Superior temporal gyrus (tissue), 1 donor: ENCODE measurements at regions not wholly inside any gene's neighbourhood (a gene's known extent, or its start where the extent isn't known, plus 50 kb on each side); places are given as distances from the start of the nearest gene placed in this dataset.

Source experiments
- DNase-seq: peaks from one replicate; pipeline ENCODE4 v3.0.0-alpha.2; 2016; ENCODE audit errors: extremely low spot score

DNA sequence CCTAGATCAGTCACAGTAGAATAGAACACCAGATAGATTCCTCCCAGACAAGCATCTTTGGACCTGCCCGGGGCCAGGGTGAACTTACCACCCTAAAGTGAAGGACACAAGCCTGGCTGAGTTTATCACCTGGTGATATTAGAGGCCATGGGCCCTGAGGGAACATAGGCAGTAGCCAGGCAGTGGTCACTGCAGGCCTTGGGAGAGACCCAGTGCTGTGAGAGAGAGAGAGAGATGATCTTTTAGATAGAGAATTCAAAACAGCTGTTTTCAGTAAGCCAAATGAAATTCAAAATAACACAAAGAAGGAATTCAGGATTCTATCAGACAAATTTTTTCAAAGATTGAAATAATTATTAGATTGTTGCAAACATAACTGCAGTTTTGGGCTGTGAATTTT lies 1679.9 kb downstream of the EFNB2 start:
- no peak for DNase-seq

DNA sequence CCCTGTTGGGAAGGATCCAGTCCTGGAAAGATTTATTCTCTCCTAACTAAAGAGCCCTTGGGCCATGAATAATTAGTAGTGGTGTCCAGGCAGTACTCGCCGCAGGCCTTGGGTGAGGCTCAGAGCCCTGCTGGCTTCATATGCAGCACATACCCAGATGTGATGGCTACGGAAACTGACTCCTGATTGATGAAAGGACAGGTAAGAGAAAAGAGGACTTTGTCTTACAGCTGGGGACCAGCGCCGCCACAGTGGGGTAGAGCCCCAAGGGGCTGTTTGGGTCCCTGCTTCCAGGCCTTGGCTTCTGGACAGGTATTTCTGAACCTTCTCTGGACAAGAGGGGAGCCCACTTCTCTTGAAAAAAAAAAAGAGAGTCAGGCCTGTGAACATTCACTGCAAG lies 1680.8 kb downstream of the EFNB2 start:
- no peak for DNase-seq

DNA sequence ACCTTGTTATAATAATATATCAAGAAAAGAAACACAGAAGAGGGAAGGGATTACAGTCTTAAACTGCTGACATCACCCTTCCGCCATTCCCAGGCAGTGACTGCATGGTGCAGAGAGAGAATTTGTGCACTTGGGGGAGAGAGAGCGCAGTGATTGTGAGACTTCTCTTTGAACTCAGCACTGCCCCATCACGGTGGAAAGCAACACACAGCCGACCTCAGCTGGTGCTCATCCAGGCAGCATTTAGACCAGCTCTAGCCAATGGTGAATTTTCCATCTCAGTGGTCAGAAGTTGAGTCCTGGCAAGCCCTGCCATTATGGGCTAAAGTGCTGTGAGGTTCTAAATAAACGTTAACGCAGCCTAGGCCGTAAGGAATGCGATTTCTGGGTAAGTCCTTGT lies 1681.5 kb downstream of the EFNB2 start:
- no peak for DNase-seq

DNA sequence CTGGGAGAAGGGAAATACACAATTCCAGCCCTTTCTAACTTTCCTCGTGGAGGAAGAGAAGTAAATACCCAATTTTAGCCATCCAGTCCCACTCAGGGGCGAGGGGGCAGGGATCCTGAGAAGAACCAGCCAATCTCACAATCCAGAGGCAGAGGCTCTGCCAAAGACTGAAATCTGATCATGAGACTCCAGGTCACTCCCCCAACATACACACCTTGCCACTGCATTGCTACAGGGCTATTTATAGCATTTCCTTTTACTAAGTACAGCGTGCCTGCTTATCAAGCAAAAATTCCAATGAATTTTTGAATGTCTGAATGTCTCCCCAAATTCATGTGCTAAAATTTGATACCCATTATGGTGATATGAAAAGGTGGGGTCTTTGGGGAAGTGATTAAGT lies 1687.5 kb downstream of the EFNB2 start:
- no peak for DNase-seq

DNA sequence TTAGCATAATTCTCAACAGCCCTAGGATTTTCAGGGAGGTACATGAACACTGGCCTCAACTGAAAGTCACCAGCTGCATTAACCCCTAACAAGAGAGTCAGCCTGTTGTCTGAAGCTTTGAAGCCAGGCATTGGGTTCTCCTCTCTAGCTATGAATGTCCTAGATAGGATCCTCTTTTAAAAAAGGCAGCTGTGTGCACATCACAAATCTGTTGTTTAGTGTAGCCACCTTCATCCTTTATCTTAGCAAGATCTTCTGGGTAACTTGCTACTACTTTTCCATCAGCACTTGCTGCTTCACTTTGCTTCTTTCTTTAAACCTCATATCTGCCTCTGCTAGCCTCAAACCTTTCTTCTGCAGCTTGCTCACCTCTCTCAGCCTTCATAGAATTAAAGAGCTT lies 1692.1 kb downstream of the EFNB2 start:
- no peak for DNase-seq

DNA sequence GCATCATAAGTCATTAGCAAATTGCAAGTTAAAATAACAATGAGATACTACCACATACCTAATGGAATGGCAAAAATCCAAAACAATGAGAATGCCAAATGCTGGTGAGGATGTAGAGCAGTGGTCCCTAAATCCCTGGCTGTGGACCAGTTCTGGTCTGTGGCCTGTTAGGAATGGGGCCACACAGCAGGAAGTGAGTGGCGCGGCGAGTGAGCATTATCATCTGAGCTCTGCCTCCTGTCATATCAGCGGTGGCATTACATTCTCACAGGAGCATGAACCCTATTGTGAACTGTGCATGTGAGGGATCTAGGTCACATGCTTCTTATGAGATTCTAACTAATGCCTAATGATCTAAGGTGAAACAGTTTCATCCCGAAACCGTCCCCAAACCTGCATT lies 1694.4 kb downstream of the EFNB2 start:
- DNase-seq, result no peak

DNA sequence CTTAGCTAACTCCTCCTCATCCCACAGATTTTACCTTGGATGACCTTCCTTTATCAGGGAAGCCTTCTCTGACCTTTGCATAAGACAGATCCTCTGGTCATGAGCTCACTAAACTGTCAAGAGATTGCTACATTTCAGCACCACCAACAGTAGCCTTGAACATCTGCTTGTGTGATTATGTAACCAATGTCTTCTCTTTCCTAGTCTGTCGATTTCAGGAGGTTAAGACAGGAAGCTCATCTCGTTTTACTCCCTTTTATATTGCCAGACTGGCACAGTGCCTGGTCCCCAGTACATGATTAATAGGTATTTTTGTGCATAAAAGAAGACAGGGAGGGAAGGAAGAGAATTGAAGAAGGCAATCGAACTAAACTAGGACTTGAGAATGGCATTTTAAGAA lies 1697.7 kb downstream of the EFNB2 start:
- no peak for DNase-seq

DNA sequence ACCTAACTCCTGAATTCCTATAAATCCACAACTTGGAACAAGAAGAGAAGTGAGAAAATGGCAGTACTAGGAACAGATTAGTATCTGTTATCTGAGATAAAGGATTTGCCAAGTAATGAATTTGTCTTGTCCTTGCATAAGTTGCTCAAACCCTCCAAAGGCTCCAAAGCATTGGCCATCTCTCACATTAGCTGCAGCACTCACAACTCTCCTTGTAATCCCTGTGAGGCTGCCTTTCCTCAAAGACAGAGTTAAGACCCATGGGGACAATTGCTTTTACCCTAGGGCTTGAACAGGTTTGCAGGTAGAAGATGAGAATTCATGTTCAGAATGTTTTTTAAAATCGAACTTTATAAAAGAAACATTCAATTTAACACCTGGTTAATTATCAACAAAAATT lies 1702.2 kb downstream of the EFNB2 start:
- no peak for DNase-seq

DNA sequence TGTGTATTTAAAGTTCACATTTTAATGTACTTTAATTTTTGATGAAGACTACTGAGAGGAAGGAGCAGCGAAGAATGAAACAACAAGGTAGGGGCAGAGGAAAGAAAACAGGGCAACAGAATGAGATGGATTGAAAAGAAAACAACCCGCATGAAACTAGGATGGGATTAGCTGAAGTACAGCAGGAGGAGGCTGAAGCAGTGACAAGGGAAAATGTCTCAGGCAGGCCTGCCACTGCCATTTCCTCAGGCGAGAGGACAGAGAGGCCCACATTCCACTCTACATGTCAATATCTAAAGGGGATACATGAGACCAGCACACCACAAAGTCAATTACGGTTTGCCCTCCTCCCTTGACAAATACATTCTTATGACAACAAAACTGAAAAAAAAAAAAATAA lies 1703.2 kb downstream of the EFNB2 start:
- DNase-seq, result no peak

DNA sequence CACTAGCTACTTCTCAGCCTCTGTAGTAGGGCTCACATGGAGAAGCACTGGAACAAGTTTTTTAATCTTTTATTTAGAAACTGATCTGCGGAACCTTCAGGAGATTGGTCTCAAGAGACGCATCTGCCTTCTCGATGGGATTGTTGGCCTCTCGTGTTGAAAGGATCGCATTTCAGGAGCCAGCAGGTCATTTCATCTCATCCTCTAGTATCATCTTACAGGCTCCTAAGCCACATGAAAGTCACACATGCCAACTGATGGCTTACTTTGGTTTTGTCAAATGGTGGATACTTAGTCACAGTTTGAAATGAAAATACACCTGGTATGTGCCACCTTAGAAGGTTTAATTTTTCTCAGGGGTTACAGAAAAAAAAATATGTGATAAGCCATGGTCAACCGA lies 1703.6 kb downstream of the EFNB2 start:
- no peak for DNase-seq

DNA sequence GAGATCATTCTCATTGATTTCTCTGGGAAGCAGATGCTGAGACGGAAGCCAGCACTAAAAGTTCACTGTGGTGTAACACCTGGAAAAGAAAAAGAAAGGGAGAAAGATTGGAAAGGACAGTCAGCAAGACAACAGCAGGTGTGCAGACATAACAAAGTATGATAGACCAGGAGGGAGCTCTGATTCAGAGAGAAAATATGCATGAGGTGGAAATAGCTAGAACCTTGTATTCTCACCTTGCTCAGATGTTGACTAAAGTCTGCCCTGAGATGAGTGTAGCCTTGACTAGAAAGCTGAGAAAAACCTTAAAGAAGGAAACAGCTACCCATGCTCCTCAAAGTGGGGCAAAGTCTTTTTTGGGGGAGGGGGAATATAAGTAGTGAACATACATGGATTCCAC lies 1711.8 kb downstream of the EFNB2 start:
- DNase-seq, result no peak

DNA sequence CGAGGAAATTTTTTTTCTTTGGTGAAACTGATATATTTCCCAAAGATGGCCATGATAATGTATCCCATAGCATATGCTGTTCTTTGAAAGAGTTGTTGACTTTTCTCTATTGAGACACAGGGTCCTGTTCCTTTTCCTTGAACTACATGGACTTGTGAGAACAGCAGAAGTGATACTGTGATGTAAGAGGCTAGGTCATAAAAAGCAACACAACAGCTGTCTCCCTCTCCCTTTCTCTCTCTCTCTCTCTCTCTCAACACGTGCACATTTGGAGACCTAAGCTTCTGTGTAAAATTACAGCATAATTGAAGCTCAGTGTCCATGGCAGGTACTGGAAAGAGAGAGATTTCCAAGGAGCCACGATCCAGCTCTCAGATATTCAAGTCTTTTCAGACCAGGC lies 1712.4 kb downstream of the EFNB2 start:
- no peak for DNase-seq

DNA sequence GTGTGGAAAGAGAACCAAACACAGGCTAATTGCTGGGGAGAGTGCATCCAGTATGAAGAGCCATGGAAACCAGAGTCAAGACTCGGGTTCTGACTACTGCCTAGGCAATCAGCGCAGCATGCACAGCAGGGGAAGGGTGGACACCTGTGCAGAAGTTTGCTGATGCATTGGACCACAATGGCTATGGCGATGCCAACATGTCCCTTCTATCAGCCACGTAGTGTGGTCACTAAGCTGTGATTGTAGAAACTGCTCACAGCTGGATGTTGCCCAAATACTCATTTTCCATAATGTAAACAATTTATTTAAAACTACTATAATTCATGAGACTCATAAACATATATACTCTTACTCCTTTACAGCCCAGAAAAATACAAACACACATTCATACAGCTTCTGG lies 1718.2 kb downstream of the EFNB2 start:
- DNase-seq, result no peak

DNA sequence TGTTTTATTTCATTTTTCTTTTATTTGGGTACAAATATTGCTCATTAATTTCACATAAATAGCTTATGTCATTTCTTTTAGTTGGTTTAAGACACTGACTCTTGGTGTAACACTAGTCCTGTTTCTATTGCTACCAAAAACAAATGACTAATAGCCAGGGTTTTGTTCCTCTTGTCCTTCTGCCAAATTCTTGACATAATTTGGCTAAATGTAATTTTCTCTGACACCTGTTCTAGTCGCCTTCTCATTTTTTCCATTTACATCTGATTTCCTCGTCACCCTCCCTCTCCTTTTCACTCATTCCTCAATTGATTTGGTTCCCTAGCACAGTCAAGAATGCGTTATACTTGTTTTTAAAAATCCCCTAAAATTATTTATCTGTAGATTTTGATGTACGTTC lies 1718.7 kb downstream of the EFNB2 start:
- DNase-seq, result no peak

DNA sequence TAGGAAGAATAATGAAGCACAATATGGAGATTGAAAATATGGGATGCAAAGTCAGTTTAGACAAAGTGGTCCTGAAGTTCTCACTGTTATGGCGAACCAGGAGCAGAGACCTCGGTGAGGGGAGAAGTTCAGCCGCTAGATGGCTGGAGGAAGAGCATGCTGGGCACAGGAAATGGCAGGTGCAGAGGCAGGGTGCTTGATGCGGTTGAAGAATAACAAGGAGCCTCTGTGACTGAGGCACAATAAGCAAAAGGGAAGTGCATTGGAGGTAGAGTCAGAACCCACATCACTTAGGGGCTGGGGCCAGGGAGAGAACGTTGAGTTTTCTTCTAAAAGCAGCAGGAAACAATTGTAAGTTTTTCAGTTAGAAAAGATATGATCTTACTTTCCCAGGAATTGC lies 1725.2 kb downstream of the EFNB2 start:
- DNase-seq, result no peak

DNA sequence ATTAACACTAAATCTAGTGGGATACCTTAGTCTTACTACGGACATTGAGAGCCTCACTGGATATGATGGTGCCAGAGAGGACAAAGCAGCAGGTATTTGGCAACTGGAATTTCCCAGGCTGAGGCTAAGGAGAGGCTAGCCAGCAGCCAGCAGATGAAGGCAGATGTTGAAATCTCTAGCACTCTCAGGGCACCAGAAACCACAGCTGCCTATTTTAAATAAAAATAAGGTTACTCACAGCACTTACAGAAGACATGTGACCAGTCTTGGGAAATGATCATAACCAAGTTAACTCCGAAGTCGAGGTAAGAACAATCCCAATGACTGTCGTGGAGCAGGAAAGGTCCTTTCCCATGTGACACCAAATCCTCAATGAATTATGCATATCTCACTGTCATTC lies 1726.0 kb downstream of the EFNB2 start:
- DNase-seq, result no peak

DNA sequence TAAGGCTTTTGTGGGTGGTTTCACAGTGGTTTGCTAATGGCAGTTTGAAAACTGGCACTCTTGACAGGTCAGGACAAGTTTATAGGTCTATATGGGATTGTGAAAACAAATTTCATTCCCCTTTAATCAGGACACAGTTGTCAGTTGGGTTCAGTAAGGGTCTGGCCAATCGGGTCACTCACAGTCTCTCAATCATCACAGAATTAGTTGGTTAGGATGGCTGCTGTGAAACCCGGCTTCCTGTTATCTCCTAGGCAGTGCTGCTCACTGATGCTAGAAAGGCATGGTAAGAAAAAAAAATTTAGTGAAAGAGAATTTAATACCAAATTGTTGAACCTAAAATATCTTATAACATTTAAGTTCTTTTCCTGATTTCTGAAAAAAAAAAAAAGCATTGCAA lies 1730.1 kb downstream of the EFNB2 start:
- no peak for DNase-seq

DNA sequence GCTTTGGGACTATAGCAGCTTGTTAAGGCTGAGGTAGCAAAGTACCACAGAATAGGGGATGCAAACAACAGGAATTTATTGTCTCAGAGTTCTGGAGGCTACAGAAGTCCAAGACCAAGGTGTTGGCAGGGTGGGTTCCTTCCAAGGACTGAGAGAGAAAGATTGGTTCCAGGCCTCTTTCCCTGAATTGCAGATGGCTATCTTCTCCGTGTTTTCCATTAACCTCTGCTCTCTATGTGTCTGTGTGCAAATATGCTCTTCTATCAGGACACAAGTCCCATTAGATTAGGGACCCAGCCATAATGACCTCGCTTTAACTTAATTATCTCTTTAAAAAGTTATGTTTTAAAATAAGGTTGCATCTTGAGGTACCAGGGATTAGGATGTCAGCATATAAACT lies 1732.9 kb upstream of the SLC10A2 start:
- DNase-seq, result no peak

DNA sequence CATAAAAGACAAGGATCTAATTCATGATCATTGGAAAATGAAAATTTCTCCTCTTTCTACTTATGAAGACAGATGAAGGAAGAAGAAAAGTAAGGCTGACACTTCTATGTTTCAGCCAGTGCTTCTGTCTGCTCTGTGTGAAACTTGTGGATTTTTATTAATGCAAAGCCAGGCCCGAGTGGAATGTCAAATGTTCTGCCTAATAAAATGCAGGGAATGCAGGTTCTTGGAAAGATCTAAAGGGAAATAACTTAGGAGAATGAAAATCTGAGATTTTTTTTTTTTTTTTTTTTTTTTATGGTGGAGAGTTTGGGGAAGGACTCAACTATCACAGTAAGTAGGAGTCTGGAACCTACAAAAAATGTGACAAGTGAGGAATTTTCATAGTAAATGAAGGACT lies 1732.3 kb upstream of the SLC10A2 start:
- DNase-seq, result no peak

DNA sequence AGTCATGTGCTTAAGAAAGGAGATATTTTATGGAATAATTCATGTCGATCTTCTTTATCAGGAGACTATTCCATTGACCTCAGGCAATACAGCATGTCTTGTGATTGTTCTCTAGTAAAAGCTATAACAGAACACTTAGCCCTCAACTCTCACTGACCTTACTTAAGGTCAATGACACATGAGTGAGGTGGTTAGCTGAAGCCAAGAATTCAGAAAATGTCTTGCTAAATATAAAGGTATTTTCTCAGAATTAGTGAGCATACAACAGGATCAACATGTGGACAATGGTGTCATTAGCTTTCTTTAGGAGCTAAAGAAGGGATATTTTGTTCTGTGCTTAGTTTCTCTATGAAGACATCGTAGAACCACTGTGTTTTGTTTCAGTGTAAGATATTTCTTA lies 1730.4 kb upstream of the SLC10A2 start:
- no peak for DNase-seq

DNA sequence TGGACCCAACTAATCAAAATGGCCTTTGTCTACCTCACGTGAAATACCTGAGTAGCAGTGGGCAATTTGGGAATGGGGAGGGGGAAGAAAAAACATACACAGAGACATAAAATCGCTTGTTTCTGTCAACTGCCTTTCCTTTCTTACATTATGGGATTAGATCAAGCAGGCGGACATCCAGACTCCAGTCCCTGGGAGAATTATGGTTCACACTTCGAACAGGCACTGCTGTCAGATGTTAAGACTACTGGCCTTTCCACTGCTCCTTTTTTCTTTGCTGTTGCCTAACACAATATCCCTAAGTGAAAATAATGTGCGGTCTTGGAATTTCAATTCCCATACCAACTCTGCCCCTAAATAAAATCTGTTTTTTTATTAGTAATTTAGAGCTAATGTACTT lies 1719.7 kb upstream of the SLC10A2 start:
- no peak for DNase-seq

DNA sequence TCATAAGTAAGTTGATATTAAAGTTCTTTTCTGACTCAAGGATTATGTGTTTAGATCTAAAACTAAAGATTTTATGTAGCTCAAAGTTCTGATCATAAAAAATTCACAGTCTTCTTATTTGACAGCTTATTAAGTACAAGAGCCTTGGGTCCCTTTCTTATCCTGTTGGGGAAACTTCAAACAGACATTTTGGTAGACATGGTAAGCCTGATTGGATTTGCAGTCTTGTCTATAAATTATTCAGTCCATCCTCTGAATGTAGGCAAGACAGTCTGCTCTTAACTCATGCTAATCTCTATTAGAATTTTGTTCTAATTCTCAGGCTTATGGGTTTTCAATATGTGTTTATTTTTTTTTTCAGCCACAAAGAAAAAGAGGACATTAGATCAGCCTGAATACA lies 1718.7 kb upstream of the SLC10A2 start:
- DNase-seq, result no peak

DNA sequence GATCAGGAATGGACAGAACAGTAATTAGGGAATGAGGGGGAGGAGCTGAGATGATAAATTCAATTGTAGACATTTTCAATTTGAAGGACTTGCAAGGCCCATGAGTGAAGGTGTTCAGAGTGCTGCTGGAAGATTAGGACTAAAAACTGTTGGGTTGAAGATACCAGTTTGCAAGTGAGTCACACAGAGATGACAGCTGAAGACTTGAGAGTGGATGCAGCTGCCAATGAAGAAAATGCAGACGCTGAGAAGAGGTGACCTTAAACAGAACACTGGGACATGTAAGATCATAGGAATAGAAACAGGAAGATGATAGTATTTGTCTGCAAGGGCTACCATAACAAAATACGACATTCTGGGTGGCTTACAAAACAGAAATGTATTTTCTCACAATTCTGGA lies 1716.5 kb upstream of the SLC10A2 start:
- no peak for DNase-seq

DNA sequence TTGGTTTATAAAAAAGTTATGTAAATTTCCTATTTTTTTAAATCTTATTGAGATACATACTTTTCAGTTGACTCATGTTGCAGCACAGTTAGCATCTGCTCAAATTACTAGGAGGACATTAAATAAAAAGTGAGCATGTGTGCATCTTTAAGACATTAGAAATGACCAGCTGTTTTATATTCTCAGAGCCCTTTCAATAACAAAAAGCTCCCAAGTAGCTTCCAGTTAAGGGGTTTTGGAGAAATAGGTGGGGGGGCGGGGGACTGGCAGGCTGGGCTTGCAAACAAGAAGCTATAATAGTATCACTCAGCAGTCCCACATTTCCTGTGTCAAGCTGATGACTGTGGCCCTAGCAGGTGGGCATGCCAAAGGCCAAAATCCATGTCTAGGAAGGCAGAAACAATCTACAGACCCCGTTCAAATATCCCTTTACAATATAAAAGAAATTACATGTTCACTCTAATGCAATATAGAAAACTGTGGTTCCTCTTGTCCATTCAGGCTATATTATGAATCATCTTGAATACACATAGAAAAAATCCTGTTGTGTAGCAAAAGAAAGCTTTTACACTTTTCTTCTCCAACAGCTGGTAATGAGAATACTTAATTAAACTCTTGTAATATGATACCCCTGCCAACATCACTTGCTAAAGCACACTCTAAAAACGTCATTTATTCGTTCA lies 1713.2 kb upstream of the SLC10A2 start:
- DNase-seq, result no peak

DNA sequence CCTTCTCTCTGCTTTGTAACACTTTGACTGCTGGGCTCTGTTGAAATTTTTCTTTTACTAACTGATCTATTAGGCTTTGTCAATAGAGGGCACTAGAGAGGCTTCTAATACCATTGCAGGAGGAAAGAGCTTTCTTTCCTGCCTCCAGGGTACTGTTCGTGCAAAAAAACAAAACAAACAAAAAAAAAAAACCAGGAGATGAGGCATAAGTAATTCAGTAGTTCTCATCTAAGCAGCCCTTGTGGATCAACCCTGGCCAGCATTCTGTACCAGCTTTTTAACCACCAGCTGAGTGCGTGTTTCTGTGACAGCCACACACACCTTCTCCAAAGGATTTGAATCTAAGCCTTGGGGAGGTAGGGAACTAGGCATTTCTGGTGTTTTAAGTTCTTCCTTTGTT lies 1707.6 kb upstream of the SLC10A2 start:
- peak; percentile 69 for DNase-seq
